ENCODE measurements at regions not wholly inside any gene's neighbourhood (a gene's known extent, or its start where the extent isn't known, plus 50 kb on each side); places are given as distances from the start of the nearest gene placed in this dataset.
"Not testable (repeated sequence)": the region's sequence is repeated elsewhere in the genome, so short reads cannot be mapped to it uniquely, and the experiment has no call there.

- DNase-seq (ENCODE audit: extremely low spot score, insufficient read length, low read depth); FAIRE-seq: not testable (repeated sequence)
Measured at GRCh38 chr6:169856442-169857342, 105.3 kb downstream of the ERMARD start.

- DNase-seq (ENCODE audit: extremely low spot score, insufficient read length, low read depth) (no peak), FAIRE-seq (no peak)
Measured at GRCh38 chr6:169854813-169855212, 103.4 kb downstream of the ERMARD start.

- FAIRE-seq, result no peak
- DNase-seq (ENCODE audit: extremely low spot score, insufficient read length, low read depth), result no peak
Measured at GRCh38 chr6:169854083-169854725, 102.8 kb downstream of the ERMARD start.

- FAIRE-seq (no peak), DNase-seq (ENCODE audit: extremely low spot score, insufficient read length, low read depth) (no peak)
Measured at GRCh38 chr6:169853196-169854082, 102.0 kb downstream of the ERMARD start.

- FAIRE-seq (no peak), DNase-seq (ENCODE audit: extremely low spot score, insufficient read length, low read depth) (no peak)
Measured at GRCh38 chr6:169852504-169853195, 101.2 kb downstream of the ERMARD start.

GRCh38 chr6:169851641-169852503 is 100.5 kb downstream of the ERMARD start:
- no peak for FAIRE-seq
- DNase-seq (ENCODE audit: extremely low spot score, insufficient read length, low read depth), result no peak

GRCh38 chr6:169850746-169851145 is 99.3 kb downstream of the ERMARD start:
- no peak for DNase-seq (ENCODE audit: extremely low spot score, insufficient read length, low read depth)
- FAIRE-seq, result no peak

GRCh38 chr6:169850154-169850553 is 98.7 kb downstream of the ERMARD start:
- no peak for FAIRE-seq
- no peak for DNase-seq (ENCODE audit: extremely low spot score, insufficient read length, low read depth)

GRCh38 chr6:169849396-169849795 is 98.0 kb downstream of the ERMARD start:
- DNase-seq (ENCODE audit: extremely low spot score, insufficient read length, low read depth) (no peak), FAIRE-seq (no peak)

GRCh38 chr6:169848946-169849345 is 97.5 kb downstream of the ERMARD start:
- no peak for FAIRE-seq
- DNase-seq (ENCODE audit: extremely low spot score, insufficient read length, low read depth), result no peak

GRCh38 chr6:169847901-169848311 is 96.5 kb downstream of the ERMARD start:
- DNase-seq (ENCODE audit: extremely low spot score, insufficient read length, low read depth) (no peak), FAIRE-seq (no peak)

GRCh38 chr6:169847141-169847674 is 95.8 kb downstream of the ERMARD start:
- no peak for DNase-seq (ENCODE audit: extremely low spot score, insufficient read length, low read depth)
- no peak for FAIRE-seq

GRCh38 chr6:169846286-169847056 is 95.0 kb downstream of the ERMARD start:
- no peak for FAIRE-seq
- DNase-seq (ENCODE audit: extremely low spot score, insufficient read length, low read depth), result no peak

- no peak for DNase-seq (ENCODE audit: extremely low spot score, insufficient read length, low read depth)
Measured at GRCh38 chr6:169845426-169846285, 94.2 kb downstream of the ERMARD start.

GRCh38 chr6:169844946-169845345 is 93.5 kb downstream of the ERMARD start:
- FAIRE-seq (no peak), DNase-seq (ENCODE audit: extremely low spot score, insufficient read length, low read depth) (no peak)

More at GRCh38 chr6:169845426-169846285, 94.2 kb downstream of the ERMARD start:
- no peak for FAIRE-seq

GRCh38 chr6:169843991-169844390 is 92.6 kb downstream of the ERMARD start:
- FAIRE-seq (no peak), DNase-seq (ENCODE audit: extremely low spot score, insufficient read length, low read depth) (no peak)

- FAIRE-seq, result no peak
Measured at GRCh38 chr6:169843110-169843509, 91.7 kb downstream of the ERMARD start.

More at GRCh38 chr6:169843110-169843509, 91.7 kb downstream of the ERMARD start:
- no peak for DNase-seq (ENCODE audit: extremely low spot score, insufficient read length, low read depth)
